Endothelial cell of umbilical vein (primary cell): ENCODE measurements at regions not wholly inside any gene's neighbourhood (a gene's known extent, or its start where the extent isn't known, plus 50 kb on each side); places are given as distances from the start of the nearest gene placed in this dataset.

Experiments
- BruUV-seq: library from RNA; stranded (reverse); fragments of 400-500 nt; replicated peaks from 2 replicates; lab custom pipeline; 2021; lab: Mats Ljungman, UMichigan
- CTCF ChIA-PET: fragments of 300-600, 350-600 bp; sonication (Branson Sonifier 250); formaldehyde crosslinking; loops from one replicate; lab custom pipeline; 2021; ENCODE audit warnings: antibody characterized with exemption, inconsistent platforms; lab: Charles Lee
- POLR2A ChIA-PET: fragments of 300-600, 350-600 bp; sonication (Branson Sonifier 250); formaldehyde crosslinking; loops from one replicate; lab custom pipeline; 2021; ENCODE audit warnings: antibody characterized with exemption, inconsistent platforms; lab: Charles Lee
- DNase-seq: peaks from one replicate; pipeline ENCODE4 v3.0.0-alpha.2; 2011; ENCODE audit warnings: low read depth, low spot score
- FAIRE-seq: peaks from 2 replicates; lab custom pipeline; 2011; peaks lifted over from hg19 to GRCh38; lab: Jason Lieb, UNC
- H2AFZ ChIP-seq: 2 replicates; pipeline ENCODE4 v1.6.0; 2012; ENCODE audit warnings: low read depth, low read length, control low read depth, inconsistent platforms
- H3K27ac ChIP-seq: 2 replicates; pipeline ENCODE4 v1.5.1; 2011; ENCODE audit warnings: low read depth, mild to moderate bottlenecking, control low read depth, low read length, moderate library complexity; ENCODE audit not compliant: insufficient read depth
- H3K27me3 ChIP-seq, 2 experiments: 2 replicates each; pipeline versions ENCODE4 v1.6.0 to v1.6.1; 2011; ENCODE audit warnings: low read length in 2 of 2, mixed read lengths in 1 of 2; ENCODE audit not compliant: control insufficient read depth in 2 of 2, insufficient read depth in 2 of 2
- H3K36me3 ChIP-seq, 2 experiments: 2 replicates in 1 of 2; 3 replicates in 1 of 2; pipeline ENCODE4 v1.5.1; 2011; ENCODE audit warnings: low read length in 2 of 2, mild to moderate bottlenecking in 1 of 2, moderate library complexity in 1 of 2; ENCODE audit not compliant: control insufficient read depth in 2 of 2, insufficient read depth in 2 of 2; ENCODE audit errors: extremely low read depth in 1 of 2
- H3K4me1 ChIP-seq: 3 replicates; pipeline ENCODE4 v1.5.1; 2011; ENCODE audit warnings: mild to moderate bottlenecking, low read length; ENCODE audit not compliant: control insufficient read depth, insufficient read depth; ENCODE audit errors: extremely low read depth
- H3K4me2 ChIP-seq: 2 replicates; pipeline ENCODE4 v1.6.1; 2011; ENCODE audit warnings: low read length, control low read depth, mixed read lengths; ENCODE audit not compliant: insufficient read depth
- H3K4me3 ChIP-seq, 3 experiments: fragments of 200-600 bp in 1 of 3; sonication (generic), shearing (Covaris generic) in 1 of 3; replicated peaks in 1 of 3; 2 replicates each; pipeline ENCODE4 v1.5.1; 2011 to 2016; ENCODE audit warnings: control low read depth in 3 of 3, low read length in 3 of 3, mild to moderate bottlenecking in 2 of 3, inconsistent platforms in 1 of 3, low read depth in 1 of 3, moderate library complexity in 1 of 3; ENCODE audit not compliant: insufficient read depth in 1 of 3
- H3K79me2 ChIP-seq: 2 replicates; pipeline ENCODE4 v1.6.0; 2012; ENCODE audit warnings: low read length, inconsistent platforms; ENCODE audit not compliant: control insufficient read depth, insufficient read depth
- H3K9ac ChIP-seq: replicated peaks from 2 replicates; pipeline ENCODE3; 2011; ENCODE audit warnings: low read length, control low read depth; ENCODE audit not compliant: insufficient read depth; ENCODE audit errors: extremely low read depth
- H3K9me1 ChIP-seq: replicated peaks from 3 replicates; pipeline ENCODE4 v1.6.0; 2011; ENCODE audit warnings: mild to moderate bottlenecking, low read length; ENCODE audit not compliant: control insufficient read depth, insufficient read depth; ENCODE audit errors: extremely low read depth
- H3K9me3 ChIP-seq: replicated peaks from 2 replicates; pipeline ENCODE4 v1.5.1; 2012; ENCODE audit warnings: low read length, inconsistent platforms; ENCODE audit not compliant: control insufficient read depth, insufficient read depth
- H4K20me1 ChIP-seq: replicated peaks from 2 replicates; pipeline ENCODE3; 2011; ENCODE audit warnings: mild to moderate bottlenecking, low read length; ENCODE audit not compliant: control insufficient read depth, insufficient read depth; ENCODE audit errors: extremely low read depth
- EZH2 ChIP-seq: IDR thresholded peaks from 2 replicates; pipeline ENCODE4 v1.6.1; 2012; ENCODE audit warnings: borderline replicate concordance, low read depth, mild to moderate bottlenecking, moderate library complexity, low read length, inconsistent platforms; ENCODE audit not compliant: severe bottlenecking
- FOS ChIP-seq: IDR thresholded peaks from 2 replicates; pipeline ENCODE4 v1.6.1; 2011; ENCODE audit warnings: mild to moderate bottlenecking, low read length, moderate library complexity, borderline replicate concordance; ENCODE audit not compliant: insufficient read depth
- GATA2 ChIP-seq: IDR thresholded peaks from 2 replicates; pipeline ENCODE4 v1.7.0; 2011; ENCODE audit warnings: low read depth, mild to moderate bottlenecking, moderate library complexity, mixed read lengths, low read length; ENCODE audit not compliant: insufficient read length, insufficient read depth
- JUN ChIP-seq: IDR thresholded peaks from 2 replicates; pipeline ENCODE4 v1.6.1; 2011; ENCODE audit warnings: borderline replicate concordance, low read depth; ENCODE audit not compliant: insufficient read length, insufficient read depth
- MYC ChIP-seq: IDR thresholded peaks from one replicate; pipeline ENCODE4 v1.6.1; 2011; ENCODE audit warnings: mild to moderate bottlenecking, low read depth, low read length
- POLR2A ChIP-seq: IDR thresholded peaks from 2 replicates; pipeline ENCODE4 v1.6.1; 2012; ENCODE audit warnings: low read depth, mild to moderate bottlenecking, control low read depth, low read length
- POLR2AphosphoS5 ChIP-seq: IDR thresholded peaks from 2 replicates; pipeline ENCODE4 v1.6.1; 2012; ENCODE audit warnings: low read depth, mild to moderate bottlenecking, control low read depth, low read length, moderate library complexity; ENCODE audit not compliant: insufficient read depth
- dilution Hi-C: fragments of 300-500 bp; cut with MboI; formaldehyde crosslinking; loops from one replicate; pipeline ENCODE4 v1.15.0; 2019; ENCODE audit warnings: low sequenced_read_pairs; ENCODE audit not compliant: extremely low pct_ligation_motif_present
- intact Hi-C: fragments of 100-400 bp; cut with micrococcal nuclease; formaldehyde crosslinking; loops from one replicate; pipeline ENCODE4 v1.10.0; 2022
- TF ChIP-seq, protein P1 (sequence below), 2 donors: IDR thresholded peaks; 1 replicate in 1 of 2; 2 replicates in 1 of 2; pipeline ENCODE4 v1.5.1; 2011; ENCODE audit warnings: low read length in 2 of 2, mild to moderate bottlenecking in 2 of 2, moderate library complexity in 2 of 2, control low read depth in 1 of 2, inconsistent platforms in 1 of 2, low read depth in 1 of 2; ENCODE audit not compliant: insufficient read depth in 1 of 2; ENCODE audit errors: extremely low read depth in 1 of 2
- TF ChIP-seq, protein P2 (sequence below): IDR thresholded peaks from 2 replicates; pipeline ENCODE4 v1.6.1; 2011; ENCODE audit not compliant: insufficient read depth, insufficient read length

DNA sequence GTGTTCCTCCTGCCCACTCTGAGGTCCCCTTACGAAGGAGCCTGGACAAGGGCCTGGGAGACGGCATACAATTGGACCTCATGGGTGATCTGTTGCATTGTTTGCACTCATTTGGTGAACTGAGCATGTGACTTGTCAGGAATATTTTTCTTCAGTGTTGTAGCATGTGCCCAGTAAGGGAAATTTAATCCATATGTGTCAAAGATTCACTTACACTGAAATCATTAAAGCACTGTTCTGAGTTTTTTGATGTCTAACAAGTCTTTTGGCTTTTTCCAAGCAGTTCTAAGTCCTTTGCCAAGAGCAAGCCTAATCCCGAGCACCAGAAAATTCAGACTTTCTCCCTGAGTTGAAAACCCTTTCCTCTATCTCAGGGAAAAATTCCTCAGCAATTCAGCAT is 61.6 kb upstream of the RPS23 start:
- Histone ChIP-seq H3K36me3 (no peaks in the 10 kb centered on the region), H3K9me3 (no peaks in the 10 kb centered on the region), H3K79me2 (no peaks in the 10 kb centered on the region), H3K4me2 (no peak overlapping the region), H3K9ac (no peak overlapping the region), H4K20me1 (no peaks in the 10 kb centered on the region), H3K4me3 (no peak overlapping the region), H2AFZ (no peak overlapping the region), H3K27ac (no peak overlapping the region), H3K27me3 (peaks cover 5 to 12% of the 10 kb centered on the region in 2 experiments), H3K9me1 (no peaks in the 10 kb centered on the region), H3K4me1 (no peaks in the 10 kb centered on the region)
- ChIA-PET CTCF (no interaction called here), POLR2A (no interaction called here)
- intact Hi-C loops (no loop called here), dilution Hi-C loops (no loop called here)
- TF ChIP-seq, protein P1, sequence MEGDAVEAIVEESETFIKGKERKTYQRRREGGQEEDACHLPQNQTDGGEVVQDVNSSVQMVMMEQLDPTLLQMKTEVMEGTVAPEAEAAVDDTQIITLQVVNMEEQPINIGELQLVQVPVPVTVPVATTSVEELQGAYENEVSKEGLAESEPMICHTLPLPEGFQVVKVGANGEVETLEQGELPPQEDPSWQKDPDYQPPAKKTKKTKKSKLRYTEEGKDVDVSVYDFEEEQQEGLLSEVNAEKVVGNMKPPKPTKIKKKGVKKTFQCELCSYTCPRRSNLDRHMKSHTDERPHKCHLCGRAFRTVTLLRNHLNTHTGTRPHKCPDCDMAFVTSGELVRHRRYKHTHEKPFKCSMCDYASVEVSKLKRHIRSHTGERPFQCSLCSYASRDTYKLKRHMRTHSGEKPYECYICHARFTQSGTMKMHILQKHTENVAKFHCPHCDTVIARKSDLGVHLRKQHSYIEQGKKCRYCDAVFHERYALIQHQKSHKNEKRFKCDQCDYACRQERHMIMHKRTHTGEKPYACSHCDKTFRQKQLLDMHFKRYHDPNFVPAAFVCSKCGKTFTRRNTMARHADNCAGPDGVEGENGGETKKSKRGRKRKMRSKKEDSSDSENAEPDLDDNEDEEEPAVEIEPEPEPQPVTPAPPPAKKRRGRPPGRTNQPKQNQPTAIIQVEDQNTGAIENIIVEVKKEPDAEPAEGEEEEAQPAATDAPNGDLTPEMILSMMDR (IDR thresholded peaks at IDR 0.05; ENCODE audit: extremely low read depth in 1 of 2, insufficient read depth in 1 of 2, low read depth in 1 of 2, low read length in 2 of 2): no peak
- TF ChIP-seq POLR2A (no peak), POLR2AphosphoS5 (no peak), EZH2 (no peak), MYC (no peak), FOS (no peak), JUN (no peak), GATA2 (no peak)
- TF ChIP-seq, protein P2, sequence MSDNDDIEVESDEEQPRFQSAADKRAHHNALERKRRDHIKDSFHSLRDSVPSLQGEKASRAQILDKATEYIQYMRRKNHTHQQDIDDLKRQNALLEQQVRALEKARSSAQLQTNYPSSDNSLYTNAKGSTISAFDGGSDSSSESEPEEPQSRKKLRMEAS: no peak
- DNase-seq (no peak), FAIRE-seq (no peak)
- BruUV-seq: no TSS peak
